GM12891 (cell line): ENCODE measurements at regions not wholly inside any gene's neighbourhood (a gene's known extent, or its start where the extent isn't known, plus 50 kb on each side); places are given as distances from the start of the nearest gene placed in this dataset.

Source experiments
- PAX5 ChIP-seq: IDR thresholded peaks from 2 replicates; pipeline ENCODE4 v1.6.1; 2011; ENCODE audit warnings: low read length, moderate library complexity, mild to moderate bottlenecking; ENCODE audit not compliant: insufficient read depth, severe bottlenecking
- POLR2A ChIP-seq: IDR thresholded peaks from 2 replicates; pipeline ENCODE4 v1.6.1; 2011; ENCODE audit warnings: low read depth, low read length, control low read depth
- POLR2AphosphoS5 ChIP-seq: IDR thresholded peaks from 2 replicates; pipeline ENCODE4 v1.6.1; 2011; ENCODE audit warnings: low read depth, low read length, control low read depth
- POU2F2 ChIP-seq: IDR thresholded peaks from 2 replicates; pipeline ENCODE4 v1.6.1; 2011; ENCODE audit warnings: low read depth, mild to moderate bottlenecking, control low read depth, low read length, moderate library complexity
- SPI1 ChIP-seq: IDR thresholded peaks from 2 replicates; pipeline ENCODE4 v1.6.1; 2011; ENCODE audit warnings: low read depth, low read length, control low read depth
- TAF1 ChIP-seq: IDR thresholded peaks from 2 replicates; pipeline ENCODE4 v1.6.1; 2011; ENCODE audit warnings: low read depth, low read length, control low read depth

DNA sequence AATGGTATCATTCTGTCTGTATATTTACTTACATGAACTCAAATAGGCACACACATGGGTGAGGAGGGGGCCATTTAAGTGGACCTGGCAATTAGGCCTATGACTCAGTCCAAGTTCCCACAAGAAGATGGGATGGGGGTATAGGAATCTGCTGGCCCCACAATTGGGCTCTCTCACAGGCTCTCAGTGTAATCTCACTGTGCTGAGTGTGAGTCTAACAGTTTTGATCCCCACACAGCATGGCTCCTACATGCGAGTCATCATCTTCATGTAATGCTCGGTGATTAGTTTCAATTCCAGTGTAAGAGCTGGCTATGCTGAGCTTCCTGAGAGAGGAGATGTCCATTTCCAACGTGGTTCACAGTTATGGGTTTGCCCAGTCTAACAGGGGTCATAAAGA lies 114.0 kb downstream of the GATA6 start:
- no peak for TF ChIP-seq POLR2A
- TF ChIP-seq POLR2AphosphoS5 = no peak
- no peak for TF ChIP-seq TAF1
- TF ChIP-seq SPI1 = no peak
- TF ChIP-seq POU2F2 = no peak
- TF ChIP-seq PAX5 = no peak
